Heart right ventricle (tissue), 16 donors: ENCODE measurements at regions not wholly inside any gene's neighbourhood (a gene's known extent, or its start where the extent isn't known, plus 50 kb on each side); places are given as distances from the start of the nearest gene placed in this dataset.

ENCODE experiments used
- ATAC-seq, 8 donors: fragments of 200-7000 bp; cut with Tn5 transposase; one replicate each; pipeline ENCODE4 v1.9.1; 2020; ENCODE audit warnings: mild to moderate bottlenecking in 8 of 8, moderate library complexity in 8 of 8, moderate number of reproducible peaks in 1 of 8
- DNase-seq, 2 donors: peaks; one replicate each; pipeline ENCODE4 v3.0.0-alpha.2; 2020
- H3K27ac ChIP-seq, 10 donors: fragments of 200-600 bp; sonication (generic) in 2 of 10; one replicate each; pipeline versions ENCODE4 v1.5.0 to v1.8.0; 2020 to 2022; ENCODE audit warnings: mild to moderate bottlenecking in 3 of 10
- H3K27me3 ChIP-seq, 7 donors: fragments of 200-600 bp; one replicate each; pipeline ENCODE4 v1.8.0; 2021 to 2022; ENCODE audit warnings: mild to moderate bottlenecking in 2 of 7
- H3K36me3 ChIP-seq, 9 donors: fragments of 200-600 bp; sonication (generic) in 1 of 9; one replicate each; pipeline versions ENCODE4 v1.5.0 to v1.8.0; 2020 to 2022; ENCODE audit warnings: mild to moderate bottlenecking in 2 of 9
- H3K4me1 ChIP-seq, 9 donors: fragments of 200-600 bp; sonication (generic) in 1 of 9; one replicate each; pipeline versions ENCODE4 v1.5.0 to v1.8.0; 2020 to 2022; ENCODE audit warnings: mild to moderate bottlenecking in 4 of 9
- H3K4me3 ChIP-seq, 10 donors: fragments of 200-600 bp; sonication (generic) in 2 of 10; one replicate each; pipeline versions ENCODE4 v1.5.0 to v1.8.0; 2020 to 2022; ENCODE audit warnings: mild to moderate bottlenecking in 7 of 10, moderate library complexity in 2 of 10
- H3K9me3 ChIP-seq, 11 donors: fragments of 200-600 bp in 10 of 11; sonication (generic) in 2 of 11; one replicate each; pipeline versions ENCODE4 v1.5.0 to v1.8.0; 2013 to 2022; ENCODE audit warnings: mild to moderate bottlenecking in 2 of 11, control low read depth in 1 of 11, moderate library complexity in 1 of 11
- CTCF ChIP-seq, 9 donors: fragments of 200-600 bp; sonication (generic) in 2 of 9; IDR thresholded peaks; one replicate each; pipeline versions ENCODE4 v1.5.0 to v1.8.0; 2021 to 2022; ENCODE audit warnings: antibody characterized with exemption in 9 of 9, mild to moderate bottlenecking in 5 of 9, moderate library complexity in 1 of 9
- WGBS, 2 donors: extraction: QIAGEN DNeasy Blood & Tissue Kit; methylation state at CpG; one replicate each; pipeline ENCODE4 v1.1.7; 2013; ENCODE audit warnings: inconsistent platforms in 1 of 2; 5-methylcytosine and 5-hydroxymethylcytosine counted together
- intact Hi-C, 10 donors: fragments of 100-400 bp; cut with DNase I; formaldehyde crosslinking; loops; one replicate each; pipeline versions ENCODE4 v1.11.1 to v1.14.2; 2022
- donor health status: Arrhythmogenic right ventricular cardiomyopathy.
- donor health status: ischemic (EF 13 %, LVEDD 7.1; RV severe dilation, severe dysfunction).
- donor health status: healthy with polysubstance abuse.
- donor health status: DM: no; HTN: yes; CAD: no.
- donor health status: DM: no; HTN: no; CAD: no.
- donor health status: ischemic (EF 25% LVEDD 6.9; RV normal size, moderate dysfunction).
- donor health status: ischemic (EF 25% LVEDD 5.7; RV mildly dilated, moderate dysfunction).
- donor health status: healthy.
- donor health status: DM: yes; HTN: yes; CAD: no.
- donor health status: Ischemic cardiomyopathy.
- donor health status: ischemic (EF 35%, LVEDD 5.7; RV mildly dilated, moderate dysfunction).
- donor health status: nonischemic (EF 11% LVEDD 7.7; RV severe dilation, severe dysfunction).
- donor health status: DM: yes; HTN: yes; CAD: no.
- donor health status: PGD.
- donor health status: ischemic (EF 29% LVEDD 5.4; RV normal size, mild dysfunction).
- donor health status: nonischemic (EF 23%, LVEDD 6.1; RV moderate dilation, normal function).

- Histone ChIP-seq H3K27ac (no peak overlapping the region), H3K9me3 (no peaks in the 10 kb centered on the region), H3K4me3 (no peak overlapping the region), H3K36me3 (no peaks in the 10 kb centered on the region), H3K27me3 (peaks cover 0 to 61% (median 38%) of the 10 kb centered on the region in 7 donors), H3K4me1 (no peaks in the 10 kb centered on the region)
- DNase-seq (no peak), ATAC-seq (no peak)
- intact Hi-C loops: no loop called here
- no peak for TF ChIP-seq CTCF (IDR thresholded peaks at IDR 0.05)
- WGBS, 2 donors: 81 to 88% methylated on average over 3 of the region's 3 CpGs
Measured at GRCh38 chr11:71062199-71062598, 190.2 kb downstream of the SHANK2 start.

GRCh38 chr11:71060391-71060791, 192.0 kb downstream of the SHANK2 start:
- Histone ChIP-seq H3K4me3 (no peak overlapping the region), H3K27me3 (peaks cover 0 to 66% (median 38%) of the 10 kb centered on the region in 7 donors), H3K27ac (no peak overlapping the region), H3K4me1 (no peaks in the 10 kb centered on the region), H3K9me3 (no peaks in the 10 kb centered on the region), H3K36me3 (no peaks in the 10 kb centered on the region)
- DNase-seq (no peak), ATAC-seq (no peak)
- 35 to 40% methylated on average over 9 of the region's 9 CpGs for WGBS, 2 donors
- intact Hi-C loops: no loop called here
- TF ChIP-seq CTCF (IDR thresholded peaks at IDR 0.05): no peak

- no peak for ATAC-seq
- TF ChIP-seq CTCF (IDR thresholded peaks at IDR 0.05): no peak
- intact Hi-C loops: no loop called here
- Histone ChIP-seq H3K4me1 (no peaks in the 10 kb centered on the region), H3K9me3 (no peaks in the 10 kb centered on the region), H3K36me3 (no peaks in the 10 kb centered on the region), H3K27me3 (peaks cover 0 to 62% (median 34%) of the 10 kb centered on the region in 7 donors), H3K27ac (no peak overlapping the region), H3K4me3 (no peak overlapping the region)
- WGBS, 2 donors: 83 to 88% methylated on average over 12 of the region's 12 CpGs
- no peak for DNase-seq
Measured at GRCh38 chr11:71059662-71060061, 192.7 kb downstream of the SHANK2 start.

- DNase-seq (no peak), ATAC-seq (no peak)
- peaks cover 0 to 25% (median 11%) of the 10 kb centered on the region in 7 donors for H3K27me3 ChIP-seq
- no peaks in the 10 kb centered on the region for H3K9me3 ChIP-seq
- H3K4me3 ChIP-seq: no peak overlapping the region
- 57 to 59% methylated on average over 6 of the region's 6 CpGs for WGBS, 2 donors
- intact Hi-C loops: no loop called here
- no peak overlapping the region for H3K27ac ChIP-seq
- no peaks in the 10 kb centered on the region for H3K36me3 ChIP-seq
- TF ChIP-seq CTCF (IDR thresholded peaks at IDR 0.05): no peak
- no peaks in the 10 kb centered on the region for H3K4me1 ChIP-seq
Measured at GRCh38 chr11:71055925-71056324, 196.5 kb downstream of the SHANK2 start.
